Brain pericyte (primary cell): ENCODE measurements at regions not wholly inside any gene's neighbourhood (a gene's known extent, or its start where the extent isn't known, plus 50 kb on each side); places are given as distances from the start of the nearest gene placed in this dataset.
A peak's percentile ranks its signal among the peaks of the same experiment; 100 is the strongest.

Experiments used
- DNase-seq: peaks from one replicate; pipeline ENCODE4 v3.0.0-alpha.2; 2012; ENCODE audit warnings: low read depth, low spot score

GRCh38 chr4:19417256-19417655, 834.4 kb upstream of the SLIT2 start:
- no peak for DNase-seq

DNA sequence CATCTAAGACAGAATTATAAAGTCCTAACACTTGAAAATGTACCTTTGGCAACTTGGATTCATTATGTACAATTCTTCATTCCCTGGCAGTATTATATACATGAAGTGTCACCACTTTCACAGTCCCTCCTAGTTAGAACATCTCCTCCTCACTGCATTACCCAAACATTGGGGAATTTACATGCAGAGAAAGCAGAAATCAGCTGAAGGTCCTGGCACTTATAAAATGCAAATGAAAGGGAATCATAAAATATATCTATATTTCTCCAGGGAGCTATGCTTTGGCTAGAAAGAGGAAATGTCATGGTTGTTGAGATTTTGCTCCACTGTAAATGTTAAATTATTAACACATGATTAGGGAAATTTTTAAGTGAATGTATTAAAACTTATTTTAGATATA, 835.6 kb upstream of the SLIT2 start:
- no peak for DNase-seq

DNA sequence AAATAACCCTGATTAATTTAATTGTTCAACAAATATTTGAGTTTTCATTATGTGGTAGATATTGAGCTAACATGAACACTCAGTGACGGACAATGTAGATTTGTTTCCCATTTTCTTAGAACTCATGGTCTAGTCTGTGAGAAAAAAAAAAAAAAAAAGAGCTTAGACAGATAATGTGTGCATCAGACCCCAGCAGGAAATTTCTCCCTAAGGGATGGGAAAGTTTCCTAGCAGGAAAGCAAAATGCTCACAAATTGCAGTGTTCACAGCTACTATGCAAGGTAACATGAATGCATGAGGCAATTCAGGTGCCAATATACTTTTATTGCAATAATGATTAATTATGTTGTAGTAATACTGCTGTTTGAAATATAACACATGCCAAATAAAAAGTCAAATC, 843.2 kb upstream of the SLIT2 start:
- DNase-seq: no peak

- DNase-seq: no peak
These were observed 844.9 kb upstream of the SLIT2 start for GRCh38 chr4:19406789-19407188.

DNA sequence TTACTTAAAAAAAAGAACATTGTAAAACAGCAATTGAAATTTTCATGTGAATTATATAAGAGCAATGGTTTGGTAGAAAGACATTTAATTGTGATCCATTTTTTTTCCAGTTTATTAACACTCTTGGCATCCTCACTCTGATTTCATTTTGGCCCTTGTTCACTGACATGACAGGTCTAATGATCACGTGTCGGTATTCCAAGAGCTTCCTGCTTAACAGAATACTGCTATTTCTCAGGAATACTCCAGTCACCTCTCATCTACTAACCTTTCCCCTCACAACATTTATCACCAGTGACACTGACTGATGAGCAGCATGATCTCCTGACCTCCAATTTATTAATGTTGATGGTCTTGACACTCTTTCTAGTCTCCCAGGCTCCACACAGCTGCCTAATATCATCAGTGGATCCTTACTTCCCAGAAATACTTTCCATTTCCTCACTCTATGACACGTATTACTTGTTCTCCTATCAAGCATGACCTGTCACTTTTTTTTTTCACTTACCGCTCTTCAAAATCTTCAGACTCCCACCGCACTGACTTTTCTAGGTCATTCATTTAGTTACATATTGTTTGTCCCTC, 847.8 kb upstream of the SLIT2 start:
- no peak for DNase-seq

GRCh38 chr4:19402581-19403065, 849.1 kb upstream of the SLIT2 start:
- DNase-seq: no peak

DNA sequence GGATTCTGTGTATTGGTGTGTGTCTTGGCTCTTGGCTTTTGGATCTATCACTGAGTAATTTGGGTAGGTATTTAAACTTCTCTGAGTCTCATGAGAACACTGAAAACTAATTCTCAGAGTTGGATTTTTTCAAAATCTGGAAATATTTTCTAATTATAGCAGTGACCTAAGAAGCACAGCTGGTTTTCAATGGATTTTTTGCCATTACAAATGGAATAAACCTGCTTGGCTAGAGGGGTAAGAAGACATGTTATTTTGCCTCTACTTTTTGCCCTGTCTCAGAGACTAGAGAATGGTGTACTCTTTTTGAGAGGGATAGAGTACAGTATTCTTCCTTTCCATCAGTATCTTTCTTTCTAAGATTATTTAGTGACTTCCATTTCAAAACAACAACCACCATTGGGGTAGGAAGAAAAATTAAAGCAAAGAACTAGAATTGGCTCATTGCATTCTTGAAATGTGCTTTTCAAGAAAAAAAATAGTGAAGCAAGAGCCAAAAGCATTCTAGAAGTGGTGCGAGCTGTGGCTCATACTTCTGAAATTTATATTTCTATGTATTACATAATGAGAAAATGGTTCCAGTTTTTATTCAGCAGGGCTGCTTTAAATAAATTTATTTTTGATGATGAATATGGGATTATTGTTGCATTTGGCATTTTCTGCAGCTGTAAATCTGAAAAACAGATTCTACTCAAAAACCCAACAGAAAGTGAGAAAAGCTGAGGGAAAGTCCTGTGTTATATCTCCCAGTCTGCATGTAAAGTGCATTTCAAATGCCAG, 850.2 kb upstream of the SLIT2 start:
- no peak for DNase-seq

DNA sequence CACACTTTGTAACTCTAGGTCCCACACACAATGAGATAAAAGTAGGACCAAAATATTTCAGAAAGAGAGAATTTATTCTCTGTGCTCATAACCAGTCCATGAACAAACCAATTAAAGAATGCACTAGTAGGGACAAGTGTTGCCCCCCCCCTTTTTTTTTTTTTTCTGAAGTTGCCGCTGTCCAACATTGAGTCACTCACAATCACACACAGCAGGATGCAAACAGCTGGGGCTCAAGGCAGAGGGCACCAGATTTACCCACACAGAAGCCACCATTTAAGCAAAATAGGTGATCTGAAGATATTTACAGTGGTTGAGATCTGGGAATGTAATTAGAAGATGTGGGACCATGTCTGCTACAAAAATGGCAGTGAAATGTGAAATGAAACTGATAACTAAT, 850.9 kb upstream of the SLIT2 start:
- DNase-seq: no peak

- no peak for DNase-seq
These were observed 852.7 kb upstream of the SLIT2 start for GRCh38 chr4:19399001-19399400.

DNA sequence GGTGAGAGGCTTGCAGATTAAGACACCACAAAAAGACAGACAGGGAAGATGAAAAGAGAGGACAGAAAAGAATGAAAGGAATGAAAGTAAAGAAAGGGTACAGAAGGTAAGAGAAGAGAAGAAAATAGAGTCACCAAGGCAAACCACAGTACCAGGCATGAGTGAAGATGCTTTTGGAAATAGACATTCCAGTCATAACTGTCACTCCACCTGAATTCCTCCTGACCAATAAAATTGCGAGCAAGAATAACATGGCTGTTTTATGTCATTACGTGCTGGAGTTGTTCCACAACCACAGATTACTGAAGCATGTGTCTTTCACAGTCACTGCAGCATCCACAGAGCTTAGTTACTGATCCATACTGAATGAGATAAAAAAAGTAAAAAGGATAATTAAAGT, 864.9 kb upstream of the SLIT2 start:
- no peak for DNase-seq

- peak; percentile 12 for DNase-seq
These were observed 868.5 kb upstream of the SLIT2 start for GRCh38 chr4:19382993-19383756.

DNA sequence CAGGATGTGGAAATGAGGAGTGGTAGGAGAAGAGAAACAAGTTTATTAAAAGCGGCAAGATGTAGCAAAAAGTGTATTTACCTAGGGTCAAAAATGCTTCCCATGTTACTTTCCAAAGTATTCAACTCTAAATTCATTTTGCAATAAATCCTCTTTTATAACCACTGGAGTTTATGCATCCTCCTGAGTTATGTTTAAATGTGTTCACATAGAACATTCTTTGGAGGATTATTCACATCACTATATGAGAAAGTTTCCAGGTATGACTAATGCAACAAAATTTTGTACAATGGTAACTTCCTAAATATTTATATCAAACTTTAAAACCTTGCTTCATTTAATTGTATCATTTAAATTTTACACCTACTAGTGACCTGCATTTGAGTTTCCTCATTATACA, 870.6 kb upstream of the SLIT2 start:
- DNase-seq: no peak

- no peak for DNase-seq
These were observed 871.1 kb upstream of the SLIT2 start for GRCh38 chr4:19380600-19380999.

GRCh38 chr4:19379191-19379708, 872.5 kb upstream of the SLIT2 start:
- DNase-seq: no peak

DNA sequence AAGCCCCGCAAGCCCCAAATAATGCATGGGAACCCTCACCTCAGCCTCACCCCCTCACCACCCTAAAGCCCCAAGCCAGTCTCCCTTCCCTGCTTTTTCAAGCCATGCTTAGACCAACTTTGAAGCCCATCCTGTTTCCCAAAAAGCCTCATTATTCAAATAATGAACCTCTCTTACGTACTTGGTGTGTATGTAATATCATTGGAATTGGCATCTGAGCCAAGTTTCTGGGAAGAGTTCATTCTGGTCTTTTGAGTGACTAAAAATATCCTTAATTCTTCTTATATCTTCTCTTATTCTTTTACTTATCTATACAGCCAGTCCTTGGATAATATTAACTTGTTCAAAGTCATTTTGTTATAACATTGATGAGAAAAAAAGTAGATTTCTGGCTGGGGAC, 875.8 kb upstream of the SLIT2 start:
- no peak for DNase-seq

DNA sequence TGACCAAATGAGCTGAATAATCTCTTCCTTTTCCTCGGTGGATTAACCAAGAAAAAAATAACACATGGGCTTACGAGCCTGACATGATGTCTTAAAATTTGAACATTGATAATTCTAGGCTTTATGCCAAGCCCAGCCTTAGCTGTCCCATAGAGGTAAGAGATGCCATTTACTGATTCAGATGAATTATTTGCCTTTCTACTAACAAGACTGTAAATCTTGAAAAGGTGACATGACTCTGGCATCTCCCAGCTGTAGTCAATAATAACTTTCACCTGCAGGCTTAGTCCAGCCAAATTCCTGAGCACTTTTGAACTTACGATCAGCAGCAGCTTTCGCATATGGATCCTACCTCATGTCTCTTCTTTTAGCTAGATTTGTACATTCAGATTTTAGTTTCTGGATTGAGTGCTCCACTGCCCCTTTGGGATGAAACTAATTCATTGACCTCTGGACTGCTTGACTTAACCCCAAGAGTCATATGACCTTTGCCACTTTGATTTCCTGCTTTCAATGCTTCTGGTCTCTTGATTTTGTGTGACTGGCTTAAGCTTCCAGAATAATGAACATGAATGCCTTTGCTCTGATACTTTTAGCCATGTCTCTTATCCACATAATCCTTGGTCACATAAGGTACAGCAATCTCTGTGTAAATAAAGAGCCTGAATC, 876.4 kb upstream of the SLIT2 start:
- DNase-seq: no peak

DNA sequence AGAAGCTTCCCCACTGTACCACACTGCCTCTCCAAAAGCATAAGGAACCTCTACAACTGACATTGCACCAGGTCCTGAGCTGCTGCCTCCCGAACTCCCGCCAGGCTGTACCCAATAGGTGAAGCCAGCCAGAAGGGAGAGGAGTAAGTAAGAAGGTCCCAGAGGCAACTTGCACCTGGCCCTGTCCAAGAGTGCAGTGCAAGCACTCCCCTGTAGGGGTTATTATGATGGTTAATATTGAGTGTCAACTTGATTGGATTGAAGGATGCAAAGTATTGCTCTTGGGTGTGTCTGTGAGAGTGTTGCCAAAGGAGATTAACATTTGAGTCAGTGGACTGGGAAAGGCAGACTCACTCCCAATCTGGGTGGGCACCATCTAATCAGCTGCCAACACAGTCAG, 879.3 kb upstream of the SLIT2 start:
- no peak for DNase-seq

DNA sequence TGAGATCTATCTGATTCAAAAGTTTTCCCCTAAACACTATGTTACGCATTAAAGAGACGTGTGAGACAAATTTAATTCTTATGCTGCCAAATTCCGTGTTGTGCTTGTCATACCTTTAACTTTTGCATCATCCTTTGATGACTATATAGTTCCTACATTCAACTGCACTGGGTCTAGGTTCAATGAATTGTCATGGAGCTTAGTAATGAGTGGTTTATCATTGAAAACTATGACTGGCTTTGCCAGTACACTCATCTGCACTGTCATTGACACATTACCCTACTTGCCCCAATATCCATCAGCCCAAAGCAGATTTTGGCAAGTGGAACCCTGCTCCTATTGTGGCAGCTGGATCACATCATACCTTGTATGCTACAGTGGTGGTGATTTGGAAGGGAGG, 882.9 kb upstream of the SLIT2 start:
- no peak for DNase-seq

DNA sequence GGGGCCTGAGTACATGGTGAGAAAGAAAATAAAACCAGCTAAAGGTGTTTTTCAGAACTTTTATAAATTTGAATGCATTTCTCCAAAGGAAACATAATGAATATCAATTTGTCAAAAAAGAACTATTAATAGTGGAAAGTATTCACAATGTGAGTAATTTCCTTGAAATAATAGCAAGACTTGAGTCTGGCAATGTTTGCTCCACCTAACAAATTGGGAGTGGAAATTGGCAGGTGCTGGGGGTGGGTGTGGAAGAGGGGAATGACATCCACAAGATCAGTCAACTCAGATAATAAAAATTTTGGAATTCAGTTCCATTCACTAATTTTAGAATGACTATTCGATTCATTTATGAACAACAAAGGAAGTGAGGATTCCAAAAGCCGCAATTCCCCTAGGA, 884.8 kb upstream of the SLIT2 start:
- no peak for DNase-seq

- DNase-seq: no peak
These were observed 893.7 kb upstream of the SLIT2 start for GRCh38 chr4:19358015-19358414.

DNA sequence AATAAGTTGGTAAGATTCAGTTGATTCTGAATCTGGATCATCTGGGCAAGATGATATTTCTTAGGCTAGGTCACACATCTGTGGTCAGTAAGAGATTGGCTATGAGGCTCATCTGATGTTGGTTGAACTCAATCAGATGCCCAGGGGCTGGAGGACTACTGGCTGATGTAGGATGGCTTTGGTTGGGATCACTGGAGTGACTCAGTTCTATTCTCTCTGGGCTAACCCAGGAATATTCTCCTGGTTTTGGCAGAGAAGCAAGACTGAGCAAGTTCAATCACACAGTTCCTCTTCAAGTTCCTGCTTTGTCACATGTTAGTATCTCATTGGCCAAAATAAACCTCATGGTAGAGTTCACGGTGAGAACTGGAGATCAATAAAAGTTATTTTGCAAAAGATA, 902.3 kb upstream of the SLIT2 start:
- DNase-seq: no peak

GRCh38 chr4:19348746-19349145, 903.0 kb upstream of the SLIT2 start:
- no peak for DNase-seq
